HFFc6 (cell line): ENCODE measurements at regions not wholly inside any gene's neighbourhood (a gene's known extent, or its start where the extent isn't known, plus 50 kb on each side); places are given as distances from the start of the nearest gene placed in this dataset.
A peak's percentile ranks its signal among the peaks of the same experiment; 100 is the strongest.

Experiments used
- DNase-seq: peaks from one replicate; pipeline ENCODE4 v3.0.0-alpha.2; 2018
- H3K27ac Mint-ChIP-seq: 2 replicates; pipeline ENCODE4 v1.8.0; 2020; ENCODE audit warnings: mild to moderate bottlenecking, mixed read lengths
- H3K27me3 Mint-ChIP-seq: 2 replicates; pipeline ENCODE4 v1.8.0; 2021; ENCODE audit warnings: mild to moderate bottlenecking, moderate library complexity, mixed read lengths; ENCODE audit not compliant: insufficient read depth
- H3K36me3 Mint-ChIP-seq: 2 replicates; pipeline ENCODE4 v1.8.0; 2021; ENCODE audit warnings: low read depth, mixed read lengths
- H3K4me1 Mint-ChIP-seq: 2 replicates; pipeline ENCODE4 v1.8.0; 2020; ENCODE audit warnings: low read depth, mixed read lengths
- H3K4me3 Mint-ChIP-seq: 2 replicates; pipeline ENCODE4 v1.8.0; 2020; ENCODE audit warnings: mild to moderate bottlenecking, moderate library complexity, mixed read lengths
- H3K9me3 Mint-ChIP-seq: 2 replicates; pipeline ENCODE4 v1.8.0; 2020; ENCODE audit warnings: mild to moderate bottlenecking, mixed read lengths
- CTCF ChIP-seq: fragments of 200-600 bp; sonication (generic); IDR thresholded peaks from 2 replicates; pipeline ENCODE4 v1.5.0; 2021; ENCODE audit warnings: antibody characterized with exemption, mild to moderate bottlenecking

GRCh38 chr6:37580176-37580955, 80.7 kb upstream of the CCDC167 start:
- Mint-ChIP-seq H3K27ac (no peak overlapping the region), H3K9me3 (no peaks in the 10 kb centered on the region), H3K36me3 (0 out of 2 replicates have a peak, but pooled peaks cover 6% of the 10 kb centered on the region), H3K4me3 (no peak overlapping the region), H3K4me1 (peaks cover 44% of the 10 kb centered on the region), H3K27me3 (peaks cover 2% of the 10 kb centered on the region; the same call in 1 of the 2 replicates)
- no peak for TF ChIP-seq CTCF
- no peak for DNase-seq

GRCh38 chr6:37579444-37580067, 79.9 kb upstream of the CCDC167 start:
- no peaks in the 10 kb centered on the region for H3K9me3 Mint-ChIP-seq
- no peak overlapping the region for H3K4me3 Mint-ChIP-seq
- TF ChIP-seq CTCF, result no peak
- H3K27me3 Mint-ChIP-seq, result peaks cover 2% of the 10 kb centered on the region; the same call in 1 of the 2 replicates
- DNase-seq, result no peak
- H3K36me3 Mint-ChIP-seq, result 0 out of 2 replicates have a peak, but pooled peaks cover 6% of the 10 kb centered on the region
- H3K4me1 Mint-ChIP-seq, result peaks cover 44% of the 10 kb centered on the region
- H3K27ac Mint-ChIP-seq, result no peak overlapping the region

- no peaks in the 10 kb centered on the region for H3K9me3 Mint-ChIP-seq
- no peak overlapping the region for H3K4me3 Mint-ChIP-seq
- no peaks in the 10 kb centered on the region; the same call in 1 of the 2 replicates for H3K27me3 Mint-ChIP-seq
- H3K36me3 Mint-ChIP-seq, result 0 out of 2 replicates have a peak, but pooled peaks cover 6% of the 10 kb centered on the region
- TF ChIP-seq CTCF, result no peak
- H3K4me1 Mint-ChIP-seq, result peaks cover 44% of the 10 kb centered on the region
- H3K27ac Mint-ChIP-seq, result no peak overlapping the region
- DNase-seq, result no peak
These were observed 78.4 kb upstream of the CCDC167 start for GRCh38 chr6:37578104-37578503.

- Mint-ChIP-seq H3K4me1 (peaks cover 37% of the 10 kb centered on the region), H3K36me3 (0 out of 2 replicates have a peak, but pooled peaks cover 6% of the 10 kb centered on the region), H3K27ac (peak overlapping the region; percentile 68), H3K9me3 (no peaks in the 10 kb centered on the region), H3K4me3 (no peak overlapping the region), H3K27me3 (peaks cover 7% of the 10 kb centered on the region; the same call in 1 of the 2 replicates)
- DNase-seq, result peak; percentile 85
- TF ChIP-seq CTCF, result no peak
These were observed 76.6 kb upstream of the CCDC167 start for GRCh38 chr6:37576336-37576737.

- H3K27me3 Mint-ChIP-seq, result peaks cover 16% of the 10 kb centered on the region
- H3K27ac Mint-ChIP-seq, result no peak overlapping the region
- no peak for DNase-seq
These were observed 75.5 kb upstream of the CCDC167 start for GRCh38 chr6:37575221-37575620.

More at GRCh38 chr6:37575221-37575620, 75.5 kb upstream of the CCDC167 start:
- Mint-ChIP-seq H3K9me3 (no peaks in the 10 kb centered on the region), H3K4me1 (peaks cover 31% of the 10 kb centered on the region), H3K4me3 (no peak overlapping the region), H3K36me3 (no peaks in the 10 kb centered on the region)
- no peak for TF ChIP-seq CTCF
